ENCODE measurements at regions not wholly inside any gene's neighbourhood (a gene's known extent, or its start where the extent isn't known, plus 50 kb on each side); places are given as distances from the start of the nearest gene placed in this dataset.

DNA sequence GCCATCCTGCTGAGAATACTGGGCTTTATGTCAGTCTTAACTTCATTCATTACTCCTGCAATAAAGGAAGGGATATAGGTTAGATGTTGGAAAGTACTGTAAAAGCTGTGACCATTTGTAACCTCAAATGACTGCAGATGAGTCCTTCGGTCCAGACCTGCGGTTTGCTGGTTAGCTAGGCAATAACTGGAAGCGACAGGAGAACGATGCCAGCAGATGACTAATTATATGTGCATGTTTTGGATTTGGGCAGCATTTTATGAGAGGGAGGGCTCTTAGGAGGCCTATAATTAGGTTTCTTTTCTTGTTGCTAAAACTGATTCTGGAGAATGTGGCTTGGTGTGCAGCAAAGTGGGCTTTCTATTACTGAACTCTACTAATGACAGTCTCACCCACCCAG, 205.6 kb downstream of the TMEM182 start:
- no peak for DNase-seq

DNA sequence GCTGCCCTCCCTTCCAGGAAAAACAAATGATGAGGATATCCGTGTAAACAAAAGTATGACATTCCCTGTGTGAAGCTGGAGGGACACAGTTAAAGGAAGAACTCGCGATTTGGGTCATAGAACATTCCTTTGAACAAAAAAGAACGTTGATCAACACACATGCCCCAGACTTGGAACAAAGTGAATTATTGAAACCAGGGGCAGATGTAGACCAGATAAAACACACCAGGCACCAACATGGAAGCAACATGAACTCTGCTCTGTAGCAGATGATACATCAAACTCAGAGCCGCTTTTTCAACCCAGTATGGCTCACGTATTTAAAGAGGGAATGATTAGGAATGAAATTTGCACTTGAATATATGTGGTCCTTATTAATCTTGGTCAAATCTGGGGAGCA, 206.5 kb downstream of the TMEM182 start:
- no peak for DNase-seq

DNA sequence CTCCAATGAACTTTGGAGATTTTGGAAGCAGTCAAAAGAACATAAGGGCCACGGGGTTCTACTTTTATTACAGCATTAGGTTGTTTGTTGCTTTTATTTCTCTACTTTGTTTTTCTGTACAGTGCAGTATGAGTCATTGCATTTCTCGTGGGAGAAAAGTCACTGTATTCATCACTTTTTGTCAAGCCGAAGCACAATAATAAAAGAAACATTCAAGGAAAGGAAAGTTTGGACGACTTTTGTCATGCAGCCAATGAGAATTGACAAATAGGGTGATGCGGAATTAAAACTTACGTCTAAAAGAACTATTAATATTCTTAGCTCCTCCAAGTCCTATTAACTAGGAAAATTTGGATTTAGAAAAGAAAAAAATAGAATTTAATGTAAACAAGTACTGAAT, 209.9 kb downstream of the TMEM182 start:
- DNase-seq = no peak

DNA sequence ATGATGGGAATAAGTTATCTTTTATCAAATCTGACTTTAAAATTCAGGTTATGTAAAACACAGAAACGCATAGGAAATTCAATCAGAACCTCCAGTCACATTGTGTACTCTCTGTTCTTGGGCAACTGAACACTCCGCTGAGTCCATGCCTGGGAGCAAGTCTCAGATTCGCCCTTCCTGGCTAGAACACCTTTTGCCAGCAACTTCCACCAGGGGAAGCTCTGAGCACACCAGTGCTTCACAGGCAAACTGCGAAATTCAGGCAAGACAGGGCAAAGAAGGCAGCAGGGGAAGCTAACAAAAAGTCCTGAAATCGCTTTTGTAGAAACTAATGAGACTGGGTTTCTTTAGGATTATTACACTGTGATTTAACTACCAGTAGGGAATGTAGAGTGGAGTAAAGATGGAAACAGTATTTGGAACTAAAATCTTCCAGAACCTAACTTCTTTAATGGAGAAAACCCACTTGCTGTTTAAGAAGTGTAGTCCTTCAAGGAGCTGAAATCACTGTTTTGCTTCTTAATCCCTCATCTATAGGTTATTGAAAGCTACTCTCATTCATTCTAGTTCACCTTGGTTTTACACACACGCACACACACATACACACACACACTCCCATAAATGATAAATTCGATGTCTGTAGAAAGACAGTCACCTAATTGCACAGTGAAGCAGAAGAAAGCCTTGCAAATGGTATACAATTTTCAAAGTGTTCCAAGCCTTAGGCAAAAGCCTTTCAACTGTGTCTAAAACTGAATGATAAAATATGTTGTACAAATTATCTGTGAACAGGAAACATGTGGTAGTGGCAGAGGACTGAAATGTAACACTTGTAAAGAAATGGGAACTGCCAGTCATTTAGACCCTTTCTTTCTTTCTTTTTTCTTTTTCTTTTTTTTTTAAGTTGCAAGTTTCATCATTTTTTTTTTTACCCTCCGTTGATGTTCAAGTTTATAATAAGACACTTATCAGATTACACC, 214.5 kb downstream of the TMEM182 start:
- DNase-seq = peak; percentile 60

DNA sequence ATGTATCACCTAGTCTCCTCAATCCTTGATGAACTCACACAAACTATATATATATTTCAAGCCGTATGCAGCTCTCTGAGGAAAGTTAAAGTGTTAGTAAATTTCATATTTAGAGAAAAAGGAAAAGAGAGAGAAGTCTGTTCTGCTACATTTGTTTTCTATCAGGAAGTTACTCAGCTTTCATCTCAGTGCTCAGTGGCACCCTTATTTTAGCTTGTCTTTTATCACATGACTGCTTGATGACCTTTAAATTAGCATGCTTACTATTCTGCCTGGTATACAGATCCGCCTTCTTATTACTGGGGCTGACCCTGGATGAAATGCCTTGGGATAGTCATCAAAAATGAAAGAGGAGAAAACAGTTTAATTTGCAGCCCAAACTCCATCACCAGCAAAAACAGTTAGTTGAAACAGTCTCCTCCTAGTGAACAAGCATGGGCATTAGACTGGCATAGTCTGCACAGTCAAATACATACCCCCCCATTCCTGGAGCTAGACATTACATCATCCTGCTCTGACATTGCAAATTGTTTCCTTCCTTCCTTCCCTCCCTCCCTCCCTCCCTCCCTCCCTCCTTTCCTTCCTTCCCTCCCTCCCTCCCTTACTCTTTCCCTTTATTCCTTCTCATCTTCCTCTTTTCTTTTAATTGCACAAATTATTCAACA, 215.7 kb downstream of the TMEM182 start:
- DNase-seq = no peak

DNA sequence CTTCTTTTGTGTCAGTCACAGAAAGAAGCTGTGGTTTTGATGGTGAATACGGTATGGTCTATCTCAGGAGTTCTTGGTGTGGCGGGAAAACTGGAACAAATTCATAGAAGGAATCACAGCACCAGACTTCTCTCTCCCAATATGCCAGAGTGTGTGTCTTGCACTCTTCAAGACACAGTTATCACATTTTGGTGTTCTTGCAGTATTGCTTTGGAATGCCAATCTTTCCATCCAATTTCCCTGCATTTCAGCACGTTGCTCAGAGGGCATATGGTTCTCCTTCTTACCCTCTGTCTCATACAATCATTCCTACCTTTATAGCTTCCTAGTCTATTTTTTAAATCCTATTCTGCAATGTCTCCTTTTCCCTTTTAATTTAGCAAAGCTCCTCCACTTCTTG, 216.3 kb downstream of the TMEM182 start:
- no peak for DNase-seq

DNA sequence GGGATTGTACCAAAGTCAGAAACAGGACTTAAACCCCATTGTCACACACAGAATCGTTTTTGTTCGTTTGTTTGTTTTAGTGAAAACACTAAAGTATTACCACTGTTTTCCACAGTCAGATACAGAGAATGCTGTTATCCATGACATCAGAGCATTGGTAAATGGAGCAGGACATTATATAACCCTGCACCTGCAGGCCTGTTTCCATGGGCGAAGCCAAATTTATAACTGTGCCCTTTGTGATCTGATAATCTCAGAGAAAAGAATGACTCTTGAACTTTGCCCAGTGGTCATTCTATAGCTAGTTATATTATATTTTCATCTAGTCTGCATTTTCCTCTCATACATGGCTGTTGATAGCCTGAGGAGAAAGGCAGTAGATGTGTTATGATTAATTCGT, 217.6 kb downstream of the TMEM182 start:
- no peak for DNase-seq

DNA sequence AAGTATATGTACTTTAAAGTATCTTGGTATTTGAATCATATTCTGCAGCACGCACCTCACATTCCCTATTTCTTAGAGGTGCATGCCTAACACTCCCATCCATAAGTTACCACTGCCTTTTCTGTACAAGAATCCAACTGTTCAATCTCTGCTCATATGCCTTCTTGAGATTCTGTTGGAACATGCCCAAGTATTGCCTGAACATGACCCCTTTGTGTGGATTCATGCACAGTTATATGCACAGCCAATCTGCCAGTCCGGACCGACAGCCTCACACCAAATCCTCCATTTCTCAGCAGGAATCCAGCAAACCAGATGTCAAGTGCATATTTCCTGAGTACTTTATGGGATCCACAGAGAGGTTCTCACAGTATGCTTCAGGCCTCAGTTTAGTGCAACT, 222.0 kb downstream of the TMEM182 start:
- DNase-seq = no peak

DNA sequence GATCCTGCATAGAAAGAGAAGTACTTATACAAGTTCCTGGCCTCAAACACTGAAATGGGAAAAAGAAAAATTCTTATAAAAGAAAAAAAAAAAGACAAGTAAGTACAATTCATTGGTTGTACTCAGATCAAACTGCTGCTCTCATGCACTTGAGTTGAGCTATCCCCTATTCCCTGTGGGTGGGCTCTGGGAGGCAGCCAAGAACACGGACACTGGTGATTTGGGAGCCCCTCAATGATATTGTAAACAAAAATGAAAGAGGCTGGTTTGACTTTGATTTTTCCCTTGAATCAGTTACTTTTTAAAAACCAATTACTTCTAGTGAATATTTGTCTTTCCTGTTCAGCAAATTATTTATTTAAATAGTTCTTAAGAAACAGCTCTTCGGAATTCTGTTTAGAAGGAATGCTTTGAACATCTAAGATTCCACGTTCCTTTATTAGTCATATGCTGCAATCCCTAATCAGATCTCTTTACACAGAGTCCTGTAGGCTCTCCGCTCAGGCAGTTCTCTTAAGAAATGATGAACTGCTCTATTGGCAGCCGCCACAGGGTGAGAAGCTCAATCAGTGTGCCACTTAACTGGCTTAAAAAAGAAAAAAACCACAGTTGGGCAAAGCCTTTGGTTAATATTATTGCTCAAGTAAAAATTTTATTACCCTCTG, 225.1 kb downstream of the TMEM182 start:
- no peak for DNase-seq

DNA sequence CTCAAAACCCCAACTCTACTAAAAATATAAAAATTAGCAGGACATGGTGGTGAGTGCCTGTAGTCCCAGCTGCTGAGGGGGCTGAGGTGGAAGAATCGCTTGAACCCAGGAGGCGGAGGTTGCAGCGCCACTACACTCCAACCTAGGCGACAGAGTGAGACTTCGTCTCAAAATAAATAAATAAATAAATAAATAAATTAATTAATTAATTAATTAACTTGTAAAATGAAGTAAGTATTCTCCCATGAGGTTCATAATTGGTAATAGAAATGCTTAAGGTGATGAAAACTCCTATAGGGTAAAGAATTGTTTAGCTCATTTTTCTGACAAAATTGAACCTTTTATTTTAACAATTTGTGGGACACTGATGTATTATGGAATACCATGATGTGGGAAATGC, 230.8 kb downstream of the TMEM182 start:
- DNase-seq = no peak

DNA sequence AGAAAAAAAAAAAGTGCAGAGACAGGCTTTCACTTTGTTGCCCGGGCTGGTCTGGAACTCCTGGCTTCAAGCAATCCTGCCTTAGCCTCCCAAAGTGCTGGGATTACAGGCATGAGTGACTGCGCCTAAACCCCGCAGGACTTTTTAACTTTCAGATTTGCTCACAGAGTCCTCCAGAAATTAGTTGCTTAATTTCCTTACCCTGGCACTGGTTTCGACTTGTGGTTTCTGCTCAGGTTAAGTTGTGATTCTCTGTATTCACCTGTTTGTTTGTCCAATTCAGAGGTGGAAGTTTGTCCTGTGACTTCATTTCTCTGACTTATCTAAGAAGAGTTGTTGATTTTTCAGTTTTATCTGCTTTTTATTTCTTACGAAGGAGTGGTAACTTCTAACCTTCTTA, 238.1 kb downstream of the TMEM182 start:
- DNase-seq = no peak

DNA sequence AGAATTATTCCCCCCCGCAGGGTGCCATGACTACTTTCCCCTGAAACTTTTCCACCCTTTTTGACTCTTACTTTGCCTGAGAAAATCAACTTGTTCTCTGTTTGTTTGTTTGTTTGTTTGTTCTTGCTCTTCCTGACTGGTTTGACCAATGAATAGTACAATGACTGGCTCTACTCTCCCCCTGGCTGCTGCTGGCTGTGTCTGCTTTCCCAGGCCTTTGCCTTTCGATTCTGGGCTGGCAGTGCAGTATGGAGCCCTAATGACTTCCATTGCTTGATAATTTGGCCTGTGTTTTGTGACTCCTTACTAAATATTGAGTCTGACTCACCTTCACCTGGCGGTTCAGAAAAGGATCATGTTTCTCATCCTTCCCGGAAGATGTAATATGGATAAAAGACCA, 241.1 kb downstream of the TMEM182 start:
- DNase-seq = no peak

DNA sequence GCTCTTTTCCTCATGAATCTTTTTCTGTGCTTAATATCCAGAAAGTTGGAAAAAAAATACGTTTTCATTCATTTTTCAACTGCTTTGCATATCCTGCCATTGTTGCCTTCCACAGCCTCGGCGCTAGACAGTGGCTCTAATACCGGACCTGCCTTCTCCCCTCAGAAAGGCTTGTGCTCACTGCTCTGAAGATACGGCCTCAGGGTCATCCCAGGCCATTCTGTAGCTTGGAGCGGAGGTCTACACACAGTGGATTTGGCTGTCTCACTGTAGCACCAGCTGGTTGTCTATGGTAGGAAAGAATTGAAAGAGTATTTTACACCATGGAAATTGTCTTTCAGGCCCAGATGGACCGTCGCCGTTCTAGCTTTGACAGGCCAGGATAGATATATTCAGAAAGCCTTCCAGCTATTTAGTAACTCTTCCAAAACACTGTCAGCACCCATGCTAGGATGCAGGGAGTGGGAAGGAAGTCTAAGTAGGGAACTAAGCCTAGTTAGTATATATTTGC, 242.0 kb downstream of the TMEM182 start:
- DNase-seq = no peak

DNA sequence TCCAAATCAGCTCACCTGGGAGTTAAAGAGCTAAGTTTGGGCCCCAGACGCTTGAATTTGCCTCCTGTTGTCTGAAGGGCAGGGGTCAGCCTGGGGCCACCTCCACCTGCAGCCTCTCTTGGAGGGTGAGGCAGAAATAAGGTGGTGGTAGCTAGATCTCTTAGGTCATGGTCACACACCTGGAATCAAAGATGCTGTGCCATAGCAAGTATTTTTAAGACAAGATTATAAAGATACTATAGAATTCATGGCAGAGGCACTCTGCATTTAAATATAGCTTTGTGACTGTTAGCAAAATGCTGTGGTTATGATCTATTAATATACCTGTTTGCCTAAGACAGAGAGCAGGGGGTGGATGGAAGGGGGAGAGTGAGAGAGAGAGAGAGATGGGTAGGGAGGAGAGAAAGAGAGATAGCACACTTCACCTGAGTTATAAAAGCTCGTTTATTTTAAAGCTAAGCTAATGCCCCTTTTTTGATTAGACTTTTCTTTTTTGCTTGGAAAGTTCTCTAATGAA, 242.7 kb downstream of the TMEM182 start:
- no peak for DNase-seq

DNA sequence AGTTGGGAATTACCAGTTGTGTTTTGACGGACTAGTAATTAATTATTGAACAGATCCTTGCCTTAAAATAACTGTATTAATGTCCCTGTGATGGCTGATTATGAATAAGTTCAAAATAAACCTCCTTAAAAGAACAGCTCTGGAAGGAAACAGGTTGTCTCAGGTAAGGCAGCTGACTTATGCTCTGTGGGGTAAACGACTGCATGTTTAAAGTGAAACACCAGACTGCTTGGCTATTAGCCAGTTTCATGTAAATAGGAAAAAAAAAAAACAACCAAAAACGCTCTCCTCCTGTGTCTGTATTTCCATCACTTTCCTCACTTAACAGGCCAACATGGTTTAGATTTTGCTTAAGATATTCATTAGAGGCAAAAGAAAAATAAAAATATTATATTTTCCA, 243.6 kb downstream of the TMEM182 start:
- DNase-seq = no peak

DNA sequence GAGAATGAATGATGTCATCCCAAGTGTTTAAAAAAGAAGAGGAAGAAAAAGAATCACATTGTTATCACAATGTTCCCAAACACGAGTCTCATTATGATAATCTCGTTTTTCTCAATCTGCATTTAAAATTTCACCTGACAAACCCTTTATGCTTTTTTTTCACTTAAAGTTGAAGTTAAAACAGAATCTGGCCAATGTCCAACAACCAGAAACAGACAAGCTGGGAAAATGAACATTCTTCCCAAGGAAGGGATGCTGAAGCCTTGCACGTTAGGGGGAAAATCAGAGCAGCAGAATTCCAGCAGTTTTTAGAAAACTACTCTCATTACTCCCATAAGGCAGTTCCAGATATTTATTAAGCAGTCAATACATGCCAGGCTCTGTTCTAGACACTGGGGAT, 245.3 kb downstream of the TMEM182 start:
- DNase-seq = no peak

DNA sequence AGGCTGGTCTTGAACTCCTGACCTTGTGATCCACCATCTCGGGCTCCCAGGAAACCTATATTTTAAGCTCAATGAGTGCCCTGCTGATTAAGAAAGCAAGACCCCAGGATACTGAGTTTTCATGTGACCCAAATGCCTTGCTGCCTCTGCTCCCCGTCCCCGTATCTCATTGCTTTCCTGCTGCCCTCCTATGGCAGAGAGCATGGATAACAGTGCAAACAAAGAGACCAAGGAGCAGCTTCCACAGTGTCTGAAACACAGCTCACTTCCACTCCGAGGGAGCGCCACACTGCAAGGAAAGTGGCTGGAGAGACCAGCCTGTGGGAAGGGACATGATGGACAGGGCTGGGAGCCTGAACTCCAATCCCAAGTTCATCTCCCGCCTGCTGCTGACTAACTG, 246.8 kb downstream of the TMEM182 start:
- no peak for DNase-seq

DNA sequence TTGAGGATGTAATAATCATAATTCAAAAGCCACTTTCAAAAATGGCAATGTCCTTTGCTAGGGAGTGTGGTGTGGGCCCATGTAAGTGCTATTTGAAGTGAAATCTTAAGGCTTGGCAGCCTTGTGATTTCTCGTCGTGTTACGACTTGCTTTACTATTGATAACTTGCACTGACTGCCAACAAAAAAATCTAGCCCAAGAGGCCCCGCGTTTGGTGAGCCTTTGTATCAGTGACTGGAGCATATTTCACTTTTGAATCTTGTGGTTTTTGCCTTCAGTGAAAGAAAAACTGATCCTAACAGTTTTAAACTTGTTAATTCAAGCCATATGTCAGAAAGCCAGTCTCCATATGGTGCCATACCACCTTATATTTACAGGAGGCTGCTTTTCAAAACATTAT, 248.0 kb downstream of the TMEM182 start:
- DNase-seq = no peak

DNA sequence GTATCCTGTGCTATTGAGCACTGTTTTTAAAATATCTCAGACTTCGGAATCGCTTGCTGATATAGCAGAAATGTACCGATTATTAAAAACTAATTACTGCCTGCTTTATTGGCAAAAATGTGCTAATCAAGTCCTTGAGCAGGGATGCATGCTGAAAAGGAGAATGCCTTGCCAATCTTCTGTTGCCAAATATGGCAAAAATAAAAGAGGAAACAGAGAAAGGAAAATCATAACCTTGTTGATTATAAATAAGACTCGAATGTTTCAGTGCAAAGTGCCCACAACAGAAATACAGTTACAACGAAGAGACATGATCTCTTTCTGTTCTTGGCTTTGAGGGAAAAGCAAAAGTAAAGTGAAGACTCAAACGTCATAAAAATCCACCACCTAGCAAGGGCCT, 248.5 kb downstream of the TMEM182 start:
- DNase-seq = no peak

DNA sequence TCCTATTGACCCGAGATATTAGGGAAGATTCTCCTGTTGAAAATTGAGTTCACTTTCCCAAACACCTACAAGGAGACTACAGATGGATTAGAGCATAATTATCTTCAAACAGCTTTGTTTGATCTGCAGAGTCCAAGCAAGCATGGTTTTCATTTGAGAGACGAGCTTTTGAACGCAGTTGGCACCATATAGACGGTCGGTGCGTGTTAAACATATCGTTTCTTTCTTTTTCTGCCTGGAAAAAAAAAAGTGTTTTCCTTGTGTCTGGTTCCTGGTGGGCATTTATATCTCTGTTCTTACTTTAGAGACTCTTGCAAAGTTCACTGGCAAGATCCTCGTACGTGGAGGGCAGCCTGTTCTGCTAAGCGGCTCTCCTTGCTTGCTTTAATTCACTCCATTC, 248.9 kb downstream of the TMEM182 start:
- DNase-seq = no peak

DNA sequence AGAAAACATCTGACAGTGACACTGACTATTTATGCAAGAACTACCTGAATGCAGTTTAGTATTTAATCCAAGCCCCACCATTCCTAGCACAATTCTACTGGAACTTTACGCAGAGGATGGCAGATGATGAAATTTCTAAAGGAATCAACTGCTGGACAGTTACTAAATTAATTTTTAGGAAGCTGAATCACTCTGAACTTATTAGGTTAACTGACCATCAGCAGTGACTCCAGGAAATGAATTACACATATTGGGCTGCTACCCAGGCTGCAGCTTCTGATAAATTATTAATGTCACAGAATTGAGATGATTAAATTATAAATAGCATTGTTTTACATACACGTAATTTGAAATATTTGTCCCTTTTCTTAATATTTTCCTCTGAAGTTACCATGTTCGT, 250.8 kb downstream of the TMEM182 start:
- no peak for DNase-seq

DNA sequence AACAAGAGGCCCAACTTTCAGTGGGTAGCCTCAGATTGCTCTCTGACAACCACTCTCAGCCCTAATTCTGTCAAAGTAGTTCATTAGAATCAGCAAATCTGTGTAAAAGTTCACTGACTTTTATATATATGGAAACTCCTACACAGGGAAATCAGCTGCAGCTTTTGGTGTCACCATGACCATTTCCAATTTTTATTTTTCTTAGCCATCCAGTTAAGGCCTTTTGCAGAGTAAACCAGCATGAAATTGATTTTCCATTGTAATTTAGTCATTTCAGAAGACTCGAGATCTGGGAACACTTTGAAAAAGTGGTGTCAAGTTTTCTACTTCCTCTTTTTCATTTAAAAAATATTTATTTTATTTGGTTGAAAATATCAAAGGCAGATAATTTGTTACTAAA, 263.2 kb downstream of the TMEM182 start:
- DNase-seq = no peak

DNA sequence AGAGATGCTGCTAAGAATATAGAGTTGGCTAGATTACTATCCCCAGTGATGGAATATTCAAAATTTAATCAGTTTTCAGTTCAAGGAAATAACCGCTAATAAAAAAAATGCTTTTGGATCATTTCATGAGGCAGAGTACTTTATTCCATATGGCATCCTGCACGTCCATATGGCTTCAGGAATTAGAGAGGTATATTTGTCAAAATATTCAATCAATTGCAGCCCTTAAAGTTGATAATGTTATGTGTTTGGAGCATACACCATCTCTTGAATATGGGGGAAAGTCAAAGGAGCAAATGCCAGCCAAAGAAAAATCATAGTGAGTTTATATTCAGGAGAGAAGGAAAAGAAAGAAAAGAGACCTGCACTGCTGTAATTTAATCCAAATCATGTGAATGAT, 266.4 kb downstream of the TMEM182 start:
- DNase-seq = no peak
